ENCODE measurements at regions not wholly inside any gene's neighbourhood (a gene's known extent, or its start where the extent isn't known, plus 50 kb on each side); places are given as distances from the start of the nearest gene placed in this dataset.

DNA sequence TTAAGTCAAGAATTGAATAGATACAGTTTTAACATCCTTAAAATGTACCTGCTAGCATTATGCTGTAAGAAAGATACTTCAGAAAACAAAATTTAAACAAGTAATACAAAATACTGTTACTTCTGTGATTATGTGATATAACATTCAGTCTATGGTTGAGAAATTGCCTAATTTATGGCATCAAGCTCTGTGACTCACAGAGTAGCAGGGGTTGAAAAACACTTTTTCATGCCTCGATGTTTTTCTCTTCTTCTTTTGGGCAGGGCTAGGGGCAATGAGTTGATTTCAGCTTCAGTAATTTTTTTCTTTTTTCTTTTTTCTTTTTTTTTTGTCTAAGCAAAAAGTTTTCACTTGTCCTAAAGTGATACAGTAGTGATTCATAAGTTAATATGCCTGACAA lies 209.2 kb downstream of the MBL2 start:
- TF ChIP-seq, protein P1, sequence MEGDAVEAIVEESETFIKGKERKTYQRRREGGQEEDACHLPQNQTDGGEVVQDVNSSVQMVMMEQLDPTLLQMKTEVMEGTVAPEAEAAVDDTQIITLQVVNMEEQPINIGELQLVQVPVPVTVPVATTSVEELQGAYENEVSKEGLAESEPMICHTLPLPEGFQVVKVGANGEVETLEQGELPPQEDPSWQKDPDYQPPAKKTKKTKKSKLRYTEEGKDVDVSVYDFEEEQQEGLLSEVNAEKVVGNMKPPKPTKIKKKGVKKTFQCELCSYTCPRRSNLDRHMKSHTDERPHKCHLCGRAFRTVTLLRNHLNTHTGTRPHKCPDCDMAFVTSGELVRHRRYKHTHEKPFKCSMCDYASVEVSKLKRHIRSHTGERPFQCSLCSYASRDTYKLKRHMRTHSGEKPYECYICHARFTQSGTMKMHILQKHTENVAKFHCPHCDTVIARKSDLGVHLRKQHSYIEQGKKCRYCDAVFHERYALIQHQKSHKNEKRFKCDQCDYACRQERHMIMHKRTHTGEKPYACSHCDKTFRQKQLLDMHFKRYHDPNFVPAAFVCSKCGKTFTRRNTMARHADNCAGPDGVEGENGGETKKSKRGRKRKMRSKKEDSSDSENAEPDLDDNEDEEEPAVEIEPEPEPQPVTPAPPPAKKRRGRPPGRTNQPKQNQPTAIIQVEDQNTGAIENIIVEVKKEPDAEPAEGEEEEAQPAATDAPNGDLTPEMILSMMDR (IDR thresholded peaks at IDR 0.05; ENCODE audit: low read length): no peak
- TF ChIP-seq EZH2 (IDR thresholded peaks at IDR 0.05; ENCODE audit: borderline replicate concordance, low read length): no peak
